CMK (cell line): ENCODE measurements at regions not wholly inside any gene's neighbourhood (a gene's known extent, or its start where the extent isn't known, plus 50 kb on each side); places are given as distances from the start of the nearest gene placed in this dataset.

Source experiments
- DNase-seq: peaks from one replicate; pipeline ENCODE4 v3.0.0-alpha.2; 2010; ENCODE audit warnings: low read depth

DNA sequence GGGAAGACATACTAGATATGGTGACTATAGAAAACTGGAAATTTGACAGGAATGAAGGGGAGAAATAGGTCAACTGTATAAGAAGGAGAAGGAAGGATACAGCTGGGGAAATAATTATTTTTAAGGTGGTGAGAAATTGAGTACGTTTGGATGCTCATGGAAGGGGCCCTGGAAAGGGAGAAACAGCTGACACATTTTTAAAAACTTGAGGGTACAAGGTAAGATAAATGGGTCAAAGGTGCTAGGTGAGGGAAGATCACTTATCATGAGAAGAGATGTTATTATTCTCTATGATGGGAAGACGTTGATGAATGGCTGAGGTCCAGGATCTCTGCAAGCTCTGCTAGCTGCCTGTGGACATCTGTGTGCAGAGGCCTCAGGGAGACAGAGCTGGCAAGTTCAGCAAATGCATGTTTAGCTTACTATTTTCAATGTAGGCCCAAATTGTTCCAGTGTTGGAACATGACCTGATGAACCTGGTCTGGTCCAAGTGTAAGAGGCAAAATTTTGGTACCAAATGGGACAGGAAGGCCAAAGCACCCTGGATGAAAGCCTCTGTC is 181.7 kb downstream of the MTRR start:
- no peak for DNase-seq

DNA sequence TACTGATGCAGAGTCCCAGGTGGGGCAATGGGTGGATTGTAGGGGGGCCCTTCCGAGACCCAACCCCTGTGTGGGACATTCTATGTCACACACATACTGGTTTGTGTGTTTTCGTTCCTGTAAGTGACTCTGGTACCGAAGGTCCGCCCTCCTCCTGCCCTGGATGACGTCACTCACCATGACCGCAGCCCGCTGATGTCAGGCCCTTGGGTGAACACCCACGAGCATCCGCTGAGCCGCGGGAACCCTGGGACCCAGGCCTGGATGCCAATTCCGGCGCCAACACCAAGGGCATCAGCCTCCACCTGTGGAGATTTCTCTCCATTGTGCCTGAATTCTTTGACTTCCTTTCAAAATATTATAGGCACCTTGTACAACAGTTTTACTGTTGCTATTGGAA is 184.3 kb downstream of the MTRR start:
- no peak for DNase-seq

DNA sequence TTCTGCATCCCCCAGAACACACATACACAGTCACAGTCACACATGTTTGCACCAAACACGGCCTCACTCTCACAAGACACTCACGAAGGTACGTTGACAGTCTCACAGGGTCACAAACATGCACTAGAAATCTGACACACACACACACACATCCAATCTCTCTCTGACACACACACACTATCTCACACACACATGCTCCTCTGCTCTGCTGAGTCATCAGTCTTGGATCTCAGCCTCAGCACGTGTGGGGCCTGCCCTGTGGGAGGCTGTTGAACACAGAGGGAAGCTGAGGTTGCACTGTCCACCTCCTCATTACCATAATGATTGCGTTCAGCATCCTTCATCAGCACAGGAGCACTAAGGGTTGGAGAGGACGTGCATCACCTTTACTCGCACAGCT is 188.8 kb downstream of the MTRR start:
- DNase-seq: no peak

DNA sequence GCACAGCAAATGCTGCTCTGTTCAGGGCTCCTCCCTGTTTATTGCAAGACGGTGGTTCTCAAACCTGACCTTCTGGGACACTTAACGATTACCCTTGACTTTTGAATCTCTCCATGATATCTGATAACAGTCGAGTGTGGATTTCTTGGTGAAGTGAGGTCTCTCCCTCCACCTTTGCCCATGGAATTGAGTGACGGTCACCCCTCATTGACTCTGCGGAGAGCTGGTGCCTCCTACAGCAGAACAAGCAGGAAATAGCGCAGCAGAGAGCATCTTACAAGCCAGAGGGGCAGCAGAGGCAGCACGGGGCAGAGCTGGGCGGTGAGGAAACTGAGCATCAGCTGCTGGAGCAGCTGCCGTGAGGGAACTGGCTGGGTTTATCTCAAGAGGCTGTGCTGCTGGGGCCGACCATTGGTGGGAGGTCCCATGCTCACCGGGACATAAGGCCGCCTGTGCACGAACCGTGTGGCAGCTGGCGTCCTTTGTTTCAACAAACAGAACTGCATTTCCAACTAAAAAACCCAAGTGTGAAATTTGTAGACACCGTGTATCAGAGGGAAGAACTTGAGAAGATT is 189.8 kb downstream of the MTRR start:
- no peak for DNase-seq

DNA sequence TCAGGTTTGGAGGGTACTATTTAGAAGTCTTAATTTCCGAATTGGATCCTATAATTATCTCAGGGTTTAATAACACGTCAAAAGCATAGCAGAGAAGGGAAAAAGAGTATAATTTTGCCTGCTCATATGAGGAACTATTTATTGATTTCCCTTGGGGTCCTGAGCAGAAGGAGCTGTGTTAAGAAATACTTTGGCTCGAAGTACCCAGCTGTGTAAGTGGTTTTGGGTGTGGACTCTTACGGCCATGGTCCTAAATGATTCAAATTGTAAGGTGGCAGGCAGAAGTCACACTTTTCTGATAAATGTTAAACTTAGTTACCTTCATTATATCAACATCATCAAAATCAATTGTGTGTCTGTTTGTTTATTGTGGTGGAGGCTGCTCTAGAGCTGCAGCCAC is 190.4 kb downstream of the MTRR start:
- DNase-seq: no peak

DNA sequence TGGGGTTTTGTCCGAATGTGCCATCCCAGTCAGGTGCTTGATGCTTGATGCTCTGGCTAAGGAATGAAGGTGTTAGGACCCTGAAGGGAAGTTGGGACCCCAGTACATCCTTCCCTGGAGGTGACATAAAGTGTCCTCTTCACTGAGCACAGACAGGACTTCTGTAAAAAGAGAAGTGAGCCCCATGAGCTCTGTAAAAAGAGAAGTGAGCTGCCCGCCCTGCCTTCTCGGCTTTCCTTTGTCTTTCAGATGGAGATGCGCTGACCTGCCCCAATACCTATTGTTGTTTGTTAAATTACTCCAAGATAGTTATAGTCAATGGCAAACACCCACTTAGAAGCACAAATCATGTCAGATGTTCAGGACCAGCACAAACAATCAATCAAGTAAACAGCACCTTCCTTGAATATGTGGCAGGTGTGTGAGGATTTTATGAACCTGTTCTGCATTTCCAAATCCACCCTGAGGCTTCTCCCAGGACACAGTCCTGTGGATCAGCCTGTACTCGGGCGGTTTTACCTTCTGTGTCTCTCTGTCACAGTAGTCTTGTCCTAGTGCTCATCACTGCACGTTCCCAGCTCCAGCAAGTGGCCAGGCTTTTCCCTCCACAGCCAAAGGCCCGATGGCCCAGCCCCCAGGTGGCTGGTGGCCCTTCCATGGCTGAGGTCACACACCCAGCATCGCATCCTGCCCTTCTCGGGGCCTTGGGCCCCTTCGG is 191.4 kb downstream of the MTRR start:
- no peak for DNase-seq

DNA sequence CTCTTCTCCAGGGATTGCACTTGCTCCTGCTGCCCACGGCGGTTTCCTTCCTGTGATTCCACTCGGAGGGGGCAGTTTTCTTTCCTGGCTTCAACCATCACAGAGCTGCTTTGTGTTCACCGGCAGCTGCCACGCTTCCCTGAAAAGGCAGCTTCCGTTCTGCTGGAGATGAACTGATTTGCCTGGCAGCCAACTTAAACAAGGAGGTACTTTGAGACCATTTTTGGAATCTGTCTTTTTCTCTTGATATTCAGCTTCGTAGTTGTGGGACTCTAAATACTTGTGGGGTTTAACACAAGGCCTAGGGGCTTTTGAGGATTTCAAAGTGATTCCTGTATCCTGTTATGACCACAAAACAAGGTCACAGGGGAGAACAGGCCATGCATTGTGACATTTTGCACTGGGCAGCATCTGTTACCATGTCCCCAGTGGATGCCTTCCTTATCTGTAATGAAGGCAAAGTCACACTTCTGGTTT is 192.0 kb downstream of the MTRR start:
- DNase-seq: no peak

DNA sequence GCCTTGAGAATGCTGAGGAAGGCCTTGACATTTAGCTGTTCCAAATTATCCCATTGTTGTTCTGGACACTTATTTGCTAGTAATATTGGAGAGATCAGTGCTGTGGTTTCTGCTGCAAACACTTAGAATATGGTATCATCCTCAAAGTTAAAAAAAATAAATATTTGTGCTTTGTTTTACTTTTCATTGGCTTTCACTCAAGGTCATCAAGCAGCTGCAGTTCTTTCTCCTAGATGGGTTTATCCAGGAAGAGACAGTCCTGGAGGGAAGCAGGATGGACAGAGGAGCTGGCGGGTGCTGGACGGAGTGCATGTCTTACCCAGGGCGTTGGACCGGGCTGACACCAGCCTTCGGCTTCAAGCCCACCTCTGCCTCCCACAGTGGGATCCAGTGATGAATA is 193.6 kb downstream of the MTRR start:
- DNase-seq: no peak

DNA sequence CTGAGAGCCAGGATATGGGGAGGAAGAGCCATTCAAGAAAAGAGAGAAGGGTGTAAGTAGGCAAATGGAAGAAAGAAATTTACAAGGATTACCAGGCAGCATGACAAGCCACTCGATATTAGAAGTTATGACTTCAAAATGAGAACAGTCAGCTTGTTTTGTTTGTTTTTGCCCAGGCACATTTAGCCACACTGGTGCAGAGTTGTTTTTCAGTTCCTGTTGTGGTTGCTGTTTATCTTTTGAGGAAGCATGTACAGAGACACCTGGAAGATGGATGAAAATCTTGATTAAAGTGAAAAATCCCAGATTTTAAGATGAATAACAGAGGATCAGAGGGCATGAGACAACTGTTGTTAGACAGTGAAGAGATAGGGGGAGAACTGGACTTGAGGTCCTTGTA is 199.1 kb downstream of the MTRR start:
- no peak for DNase-seq

DNA sequence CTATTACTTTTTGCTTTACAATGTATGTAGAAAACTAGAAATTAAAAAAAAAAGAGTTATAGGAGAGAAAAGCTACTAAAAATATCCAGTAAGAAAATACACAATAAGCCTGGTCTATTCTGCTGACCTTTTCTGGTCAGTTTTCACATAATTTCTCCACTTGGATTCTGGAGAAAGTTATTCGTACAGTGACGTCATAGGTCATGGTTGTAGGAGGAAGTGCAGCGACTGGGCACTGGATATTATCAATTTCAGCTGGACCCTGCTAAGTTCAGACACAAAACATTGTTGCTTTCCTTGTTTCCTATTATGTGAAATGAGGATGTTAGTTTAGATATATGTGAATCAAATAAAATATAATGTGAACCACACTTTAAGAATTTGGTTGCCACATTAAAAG is 201.2 kb downstream of the MTRR start:
- DNase-seq: no peak

DNA sequence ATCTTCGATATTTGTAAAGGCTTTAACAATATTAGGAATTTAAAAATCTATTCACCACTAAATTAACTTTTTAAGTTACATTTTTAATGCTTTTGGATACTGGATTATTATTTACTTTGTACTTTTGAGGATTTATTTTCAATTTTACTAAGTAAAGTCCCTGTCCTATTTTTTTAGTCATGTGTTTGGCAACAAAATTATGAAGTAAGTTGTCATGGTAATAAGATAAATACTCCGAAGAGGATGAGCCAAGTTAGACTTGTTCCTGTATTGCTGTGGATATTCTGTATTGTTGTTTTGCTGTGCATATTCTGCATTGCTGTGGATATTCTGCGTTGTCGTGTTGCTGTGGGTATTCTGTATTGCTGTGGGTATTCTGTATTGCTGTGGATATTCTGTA is 210.1 kb downstream of the MTRR start:
- DNase-seq: no peak

DNA sequence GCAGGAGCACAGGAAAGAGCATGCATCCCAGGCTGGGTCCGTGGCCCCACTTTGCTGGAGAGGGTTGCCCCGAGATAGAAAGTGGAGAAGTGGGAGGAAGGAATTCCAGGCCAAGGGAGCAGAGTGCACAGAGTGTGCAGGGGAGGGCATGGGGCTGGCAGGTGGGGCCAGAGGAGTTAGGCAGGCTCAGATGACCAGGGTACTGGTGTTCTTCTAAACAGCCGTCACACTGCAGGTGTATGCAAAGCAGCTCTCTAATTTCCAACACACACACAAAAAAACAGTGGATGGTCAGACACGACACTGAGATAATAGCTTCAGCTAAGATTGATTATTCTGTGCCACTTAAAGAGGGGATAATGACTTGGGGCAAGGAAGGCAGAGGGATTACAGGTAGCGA is 212.2 kb downstream of the MTRR start:
- no peak for DNase-seq

DNA sequence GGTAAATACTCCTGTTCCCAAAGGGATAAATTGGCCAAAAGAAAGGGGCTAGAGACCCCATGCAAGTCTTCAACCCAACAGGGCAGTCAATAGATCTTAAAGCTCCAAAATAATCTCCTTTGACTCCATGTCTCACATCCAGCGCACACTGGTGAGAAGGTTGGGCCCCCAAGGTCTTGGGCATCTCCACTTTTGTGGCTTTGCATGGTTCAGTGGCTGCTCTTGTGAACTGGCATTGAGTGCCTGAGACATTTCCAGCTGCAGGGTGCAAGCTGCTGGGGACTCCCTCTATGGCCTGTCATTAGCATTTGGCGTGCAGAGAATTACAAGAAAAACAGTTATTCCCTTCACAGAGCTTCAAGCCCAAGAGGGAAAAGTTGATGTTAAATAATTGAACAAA is 224.7 kb downstream of the MTRR start:
- no peak for DNase-seq

DNA sequence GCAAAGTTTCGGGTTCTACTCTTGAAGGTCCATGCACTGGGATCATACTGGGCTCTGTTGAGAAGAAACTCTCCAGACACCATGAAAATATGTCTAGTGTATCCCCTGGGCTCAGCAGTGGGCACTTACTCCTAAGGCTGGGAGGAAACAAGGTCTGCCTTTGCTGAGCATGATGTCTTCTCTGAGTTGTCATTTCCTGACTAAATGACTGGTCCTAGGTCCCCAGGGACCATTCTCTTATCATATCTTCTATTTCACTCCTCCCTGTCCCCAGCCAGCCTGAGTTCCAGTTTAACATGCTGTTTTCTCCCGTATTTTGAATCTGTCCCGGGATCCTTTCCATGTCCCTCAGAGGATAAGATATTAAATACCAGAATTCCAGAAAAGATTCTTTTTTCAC is 225.4 kb downstream of the MTRR start:
- no peak for DNase-seq

DNA sequence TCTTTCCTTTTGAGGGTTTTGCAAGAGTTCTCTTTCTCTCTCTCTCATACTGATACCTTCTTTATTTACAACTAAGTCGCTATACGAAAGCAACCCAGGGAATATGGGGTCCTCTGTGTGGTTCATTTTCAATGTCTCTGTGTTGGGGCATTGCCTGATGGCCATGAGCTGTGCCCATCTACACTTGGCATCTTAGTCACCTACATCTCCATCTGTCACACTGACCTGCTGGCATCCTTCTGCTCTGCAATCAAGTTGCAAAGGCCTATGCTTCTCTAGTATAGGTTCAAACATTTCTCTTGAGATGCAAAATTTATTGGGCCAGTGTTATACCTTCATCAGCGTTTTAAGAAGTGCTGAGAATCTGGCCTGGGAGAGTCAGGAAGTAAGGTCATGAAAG is 228.2 kb downstream of the MTRR start:
- DNase-seq: no peak

DNA sequence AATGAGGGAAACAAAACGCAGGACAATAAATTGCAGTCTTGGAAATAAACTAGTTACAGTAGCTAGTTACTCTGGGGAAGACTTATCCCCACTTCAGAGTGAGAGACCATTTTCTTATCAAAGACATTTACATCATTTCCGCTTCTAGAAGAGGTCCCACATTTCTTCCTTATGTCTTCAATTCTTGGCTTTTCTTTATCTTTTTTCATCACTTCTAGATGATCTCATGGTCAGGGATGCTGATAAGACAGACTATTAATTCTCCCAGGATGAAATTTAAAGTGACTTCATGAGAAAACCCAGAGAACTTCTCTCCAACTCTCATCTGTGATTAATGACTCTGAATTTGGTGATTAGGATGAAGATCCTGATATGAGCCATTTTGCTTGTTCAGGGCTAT is 229.1 kb downstream of the MTRR start:
- no peak for DNase-seq

DNA sequence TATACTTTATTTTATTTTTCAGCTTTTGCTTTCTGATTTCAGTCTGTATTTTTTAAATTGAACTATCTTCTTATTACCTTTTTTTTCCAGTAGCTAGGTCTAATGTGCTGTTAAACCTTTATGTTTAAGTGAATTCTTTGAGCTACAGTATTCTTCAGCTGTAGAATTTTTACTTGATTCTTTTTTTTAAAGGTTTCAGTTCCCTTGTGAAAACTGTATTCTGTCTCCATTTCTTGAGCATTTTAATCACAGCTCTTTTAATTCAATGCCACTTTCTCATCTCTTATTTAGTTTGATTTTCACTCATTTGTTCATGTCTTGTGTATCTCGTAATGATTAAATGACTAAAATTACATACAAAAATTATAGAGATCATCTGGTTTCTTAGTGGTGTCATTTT is 233.8 kb downstream of the MTRR start:
- no peak for DNase-seq

DNA sequence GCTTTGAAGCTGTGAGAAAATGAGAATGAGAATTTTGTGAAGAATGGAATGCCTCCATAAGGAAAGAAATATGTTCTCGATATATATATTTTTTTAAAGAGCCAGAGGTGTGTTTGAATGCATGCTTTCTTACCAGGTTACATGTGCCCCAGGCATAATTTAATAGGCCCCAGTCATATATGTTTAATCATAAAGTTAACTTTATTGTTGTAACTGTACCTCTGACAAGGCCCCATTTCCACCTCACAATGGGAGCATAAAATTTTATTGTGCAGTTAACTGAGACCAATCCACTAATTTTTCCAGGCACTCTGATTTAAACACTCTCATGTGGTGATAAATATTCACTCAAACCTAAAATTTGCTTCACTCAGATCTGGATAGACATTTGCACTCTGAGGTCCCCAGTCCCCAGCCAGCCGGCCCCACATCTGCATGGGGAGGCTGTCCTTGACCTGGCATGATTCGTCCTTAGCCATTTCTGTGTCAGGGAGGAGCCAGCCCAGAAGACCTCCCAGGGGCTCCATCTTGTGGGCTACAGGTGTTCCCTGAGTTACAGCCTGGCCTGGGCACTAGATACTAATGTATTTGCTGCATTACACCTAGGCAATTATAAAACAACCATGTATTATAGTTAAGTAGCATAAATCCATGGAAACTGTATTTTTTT is 245.8 kb downstream of the MTRR start:
- no peak for DNase-seq

DNA sequence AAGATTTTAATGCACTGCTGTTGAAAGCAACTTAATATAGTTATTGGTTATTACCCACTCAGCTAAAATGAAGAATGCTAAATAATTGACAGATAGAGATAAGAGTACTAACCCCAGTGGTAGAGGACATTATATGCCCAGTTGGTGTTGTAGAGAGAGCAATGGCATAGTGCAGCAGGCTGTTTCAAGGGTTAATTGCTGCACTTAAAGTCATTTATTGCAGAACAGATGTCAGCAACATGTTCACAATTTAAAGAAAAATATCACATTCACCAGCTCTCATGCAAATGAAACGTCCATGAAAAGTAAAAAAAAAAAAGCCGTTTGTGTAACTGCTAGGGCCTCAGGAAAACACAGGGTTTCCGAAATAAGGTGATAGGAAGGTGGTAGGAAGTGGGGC is 254.6 kb downstream of the MTRR start:
- DNase-seq: no peak

DNA sequence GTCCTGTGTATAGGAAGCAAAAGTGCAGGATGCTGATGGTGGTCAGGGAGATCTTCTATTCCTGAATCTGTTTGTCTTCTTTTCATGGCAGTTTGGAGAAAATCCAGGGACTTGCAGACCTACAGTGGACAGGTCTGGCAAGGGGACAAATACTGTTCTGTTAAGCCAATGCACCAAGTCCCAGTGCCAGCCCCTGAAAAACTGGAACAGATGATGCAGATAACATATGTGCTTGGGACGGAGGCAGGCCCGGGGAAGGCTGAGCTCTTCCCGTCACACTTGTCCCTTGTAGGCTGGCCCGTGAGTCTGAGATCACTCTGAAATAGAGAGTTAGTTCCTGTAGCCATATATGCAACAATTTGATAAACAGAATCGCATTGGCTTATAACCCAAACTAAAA is 265.7 kb downstream of the MTRR start:
- DNase-seq: no peak

DNA sequence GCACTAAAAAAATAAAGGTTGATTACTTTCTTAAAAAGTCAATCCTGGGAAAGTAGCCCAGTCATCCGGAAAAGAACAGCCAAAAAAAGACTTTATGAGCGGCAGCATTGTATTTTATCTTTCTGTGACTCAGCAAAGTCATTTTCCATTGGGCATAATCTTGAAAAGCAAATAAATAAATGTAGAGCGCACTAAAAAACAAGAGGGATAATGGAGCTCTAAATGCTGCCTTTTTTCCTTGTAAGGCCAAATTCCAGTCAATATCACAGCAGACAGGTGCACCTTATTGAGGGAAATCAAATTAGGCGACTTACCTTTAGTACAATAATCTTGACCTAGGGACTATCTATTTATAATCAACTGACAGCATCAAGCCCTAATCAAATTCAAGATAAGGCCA is 266.8 kb downstream of the MTRR start:
- no peak for DNase-seq

DNA sequence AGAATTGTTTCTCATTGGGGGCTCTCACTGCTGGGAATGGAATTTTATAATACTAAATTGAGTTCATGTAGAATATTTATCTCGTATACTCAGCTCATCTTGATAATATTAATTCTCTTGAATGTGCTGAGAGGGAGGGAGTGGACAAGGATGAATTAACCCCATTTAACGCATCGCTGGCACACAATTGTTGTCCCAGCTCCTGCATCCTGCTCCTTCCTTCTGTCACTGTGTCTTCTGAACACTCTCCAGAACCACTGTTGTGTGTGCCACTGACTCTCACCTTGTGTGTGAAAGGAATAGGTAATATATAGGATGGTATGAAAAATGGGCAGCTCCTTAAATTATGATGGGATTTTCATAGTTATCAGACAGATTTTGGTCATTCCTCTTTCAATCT is 267.3 kb downstream of the MTRR start:
- no peak for DNase-seq

DNA sequence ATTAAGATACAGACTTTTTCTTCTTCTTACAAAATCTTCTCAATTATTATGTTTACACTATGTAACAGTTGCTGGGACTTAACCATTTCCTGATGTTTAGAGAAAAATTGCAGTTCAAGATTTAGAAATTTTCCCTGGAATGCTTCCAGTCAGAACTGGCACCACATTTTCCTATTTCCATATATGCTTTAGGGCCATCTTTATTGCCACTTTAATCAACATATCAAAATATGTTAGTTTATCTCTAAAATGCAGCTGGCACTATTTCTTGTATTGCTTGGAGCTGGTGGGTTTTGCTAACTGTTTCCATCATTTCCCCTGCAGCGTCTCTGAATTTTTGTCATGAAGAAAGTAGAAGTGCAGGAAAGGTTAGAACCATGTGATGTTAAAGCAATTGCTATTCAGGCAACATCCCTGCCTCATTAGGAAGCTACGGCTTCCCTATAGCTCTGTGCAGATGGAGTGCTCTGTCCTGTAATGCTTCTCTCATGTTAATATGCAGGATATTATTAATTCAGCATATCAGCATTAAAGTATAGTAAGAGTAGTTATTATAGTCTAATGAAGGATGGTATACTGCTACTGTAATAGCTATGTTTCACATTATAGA is 269.1 kb downstream of the MTRR start:
- no peak for DNase-seq
